ENCODE measurements at regions not wholly inside any gene's neighbourhood (a gene's known extent, or its start where the extent isn't known, plus 50 kb on each side); places are given as distances from the start of the nearest gene placed in this dataset.

GRCh38 chr14:75338398-75338797 is 59.8 kb downstream of the FOS start:
- no peak overlapping the region for H4K8ac ChIP-seq (ENCODE audit: low read depth in 2 of 2, low read length in 2 of 2)
- DNase-seq (no peak), ATAC-seq (ENCODE audit: low read depth) (no peak)
- no peak overlapping the region for H2AK9ac ChIP-seq (replicated peaks; ENCODE audit: low read depth, low read length, poor library complexity)
- no peak overlapping the region for H2BK5ac ChIP-seq (ENCODE audit: low read depth, low read length, poor library complexity, severe bottlenecking)
- H2AFZ ChIP-seq (replicated peaks; ENCODE audit: low read length, poor library complexity) = no peak overlapping the region
- H4K20me1 ChIP-seq (ENCODE audit: insufficient read depth, low read length) = no peaks in the 10 kb centered on the region
- dilution Hi-C loops (cut with HindIII; ENCODE audit: low sequenced_read_pairs, unreplicated experiment) (no loop called here), in situ Hi-C loops (cut with MboI; ENCODE audit: low sequenced_read_pairs) (no loop called here), intact Hi-C loops (cut with micrococcal nuclease) (no loop called here)
- H3K9me3 ChIP-seq (ENCODE audit: control insufficient read depth, insufficient read depth, low read length) = no peaks in the 10 kb centered on the region; the same call in 1 of the 2 replicates
- no peak overlapping the region for H4K91ac ChIP-seq (ENCODE audit: insufficient read depth, low read depth, low read length)
- POLR2A ChIA-PET (ENCODE audit: unreplicated experiment) = no interaction called here
- H2BK20ac ChIP-seq (ENCODE audit: low read depth, low read length) = no peak overlapping the region
- peaks cover 7% of the 10 kb centered on the region; the same call in 1 of the 2 replicates for H3K4me1 ChIP-seq (ENCODE audit: control insufficient read depth, insufficient read depth, low read length)
- peaks cover 33% of the 10 kb centered on the region for H3K27me3 ChIP-seq (ENCODE audit: control insufficient read depth, insufficient read depth, low read length)
- H3K36me3 ChIP-seq (ENCODE audit: control insufficient read depth, insufficient read depth, low read length) = no peaks in the 10 kb centered on the region
- no peak overlapping the region for H3K18ac ChIP-seq (ENCODE audit: low read depth, low read length)
- no peaks in the 10 kb centered on the region for H3K79me1 ChIP-seq (ENCODE audit: low read depth in 1 of 2, low read length in 2 of 2)
- no peak overlapping the region for H3K23ac ChIP-seq (ENCODE audit: low read depth, low read length)
- no peak overlapping the region for H3K4me3 ChIP-seq (ENCODE audit: insufficient read depth, low read depth, low read length)
- H3K4ac ChIP-seq (ENCODE audit: low read depth, low read length) = no peak overlapping the region
- H3K9me1 ChIP-seq (ENCODE audit: insufficient read depth, low read length) = no peaks in the 10 kb centered on the region
- no peak overlapping the region for H3K27ac ChIP-seq (ENCODE audit: insufficient read depth, low read length)
- H3K9ac ChIP-seq (ENCODE audit: low read depth, low read length) = no peak overlapping the region
- no peak overlapping the region for H3K4me2 ChIP-seq (ENCODE audit: low read depth, low read length)
- no peak overlapping the region for H3K56ac ChIP-seq (ENCODE audit: extremely low read depth, insufficient read depth, low read length)
- H3K14ac ChIP-seq (replicated peaks; ENCODE audit: low read depth, low read length) = no peak overlapping the region
- no peak overlapping the region for H2BK120ac ChIP-seq (ENCODE audit: low read depth, low read length)
- H4K5ac ChIP-seq (ENCODE audit: low read depth, low read length) = no peak overlapping the region
- no TSS peak for BruUV-seq (replicated peaks)
- no peak overlapping the region for H2AK5ac ChIP-seq (ENCODE audit: low read depth, low read length)
- TF ChIP-seq, protein P1, sequence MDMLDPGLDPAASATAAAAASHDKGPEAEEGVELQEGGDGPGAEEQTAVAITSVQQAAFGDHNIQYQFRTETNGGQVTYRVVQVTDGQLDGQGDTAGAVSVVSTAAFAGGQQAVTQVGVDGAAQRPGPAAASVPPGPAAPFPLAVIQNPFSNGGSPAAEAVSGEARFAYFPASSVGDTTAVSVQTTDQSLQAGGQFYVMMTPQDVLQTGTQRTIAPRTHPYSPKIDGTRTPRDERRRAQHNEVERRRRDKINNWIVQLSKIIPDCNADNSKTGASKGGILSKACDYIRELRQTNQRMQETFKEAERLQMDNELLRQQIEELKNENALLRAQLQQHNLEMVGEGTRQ (IDR thresholded peaks at IDR 0.05; ENCODE audit: low read depth, low read length) = no peak
- no peak for TF ChIP-seq POLR2A (IDR thresholded peaks at IDR 0.05; ENCODE audit: low read depth, low read length)
- no peak overlapping the region for H2BK15ac ChIP-seq (ENCODE audit: low read depth, low read length)
- CTCF ChIA-PET = no interaction called here
